ENCODE measurements at regions not wholly inside any gene's neighbourhood (a gene's known extent, or its start where the extent isn't known, plus 50 kb on each side); places are given as distances from the start of the nearest gene placed in this dataset.

DNA sequence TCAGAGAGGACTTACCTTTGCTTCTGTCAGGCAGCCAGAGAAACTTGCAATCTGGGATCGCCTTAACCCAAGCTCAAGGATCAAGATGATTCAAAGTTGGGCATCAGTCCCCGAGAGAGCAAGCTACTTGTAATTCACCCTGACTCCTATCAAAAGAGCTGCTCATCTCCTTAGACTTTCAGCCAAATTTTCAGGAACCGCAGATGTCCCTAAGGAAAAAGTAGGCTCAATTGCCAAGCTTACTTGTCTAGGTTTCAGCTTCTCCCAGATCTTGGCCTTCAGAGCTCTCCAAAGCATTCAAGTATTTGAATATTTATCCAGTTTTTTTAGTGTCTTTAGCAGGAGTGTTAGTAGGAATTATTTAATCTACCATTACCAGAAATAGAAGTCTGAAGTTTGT, 434.1 kb upstream of the MMS22L start:
- TF ChIP-seq, protein P1, sequence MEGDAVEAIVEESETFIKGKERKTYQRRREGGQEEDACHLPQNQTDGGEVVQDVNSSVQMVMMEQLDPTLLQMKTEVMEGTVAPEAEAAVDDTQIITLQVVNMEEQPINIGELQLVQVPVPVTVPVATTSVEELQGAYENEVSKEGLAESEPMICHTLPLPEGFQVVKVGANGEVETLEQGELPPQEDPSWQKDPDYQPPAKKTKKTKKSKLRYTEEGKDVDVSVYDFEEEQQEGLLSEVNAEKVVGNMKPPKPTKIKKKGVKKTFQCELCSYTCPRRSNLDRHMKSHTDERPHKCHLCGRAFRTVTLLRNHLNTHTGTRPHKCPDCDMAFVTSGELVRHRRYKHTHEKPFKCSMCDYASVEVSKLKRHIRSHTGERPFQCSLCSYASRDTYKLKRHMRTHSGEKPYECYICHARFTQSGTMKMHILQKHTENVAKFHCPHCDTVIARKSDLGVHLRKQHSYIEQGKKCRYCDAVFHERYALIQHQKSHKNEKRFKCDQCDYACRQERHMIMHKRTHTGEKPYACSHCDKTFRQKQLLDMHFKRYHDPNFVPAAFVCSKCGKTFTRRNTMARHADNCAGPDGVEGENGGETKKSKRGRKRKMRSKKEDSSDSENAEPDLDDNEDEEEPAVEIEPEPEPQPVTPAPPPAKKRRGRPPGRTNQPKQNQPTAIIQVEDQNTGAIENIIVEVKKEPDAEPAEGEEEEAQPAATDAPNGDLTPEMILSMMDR (IDR thresholded peaks at IDR 0.05; ENCODE audit: insufficient read depth, low read length, poor library complexity, severe bottlenecking) = no peak
- no peak for TF ChIP-seq EZH2phosphoT487 (conservative IDR thresholded peaks at IDR 0.05; ENCODE audit: low read length)
